ENCODE measurements at regions not wholly inside any gene's neighbourhood (a gene's known extent, or its start where the extent isn't known, plus 50 kb on each side); places are given as distances from the start of the nearest gene placed in this dataset.

- Histone ChIP-seq H2BK15ac (ENCODE audit: low read depth, low read length) (no peak overlapping the region), H3K4ac (ENCODE audit: low read depth, low read length) (no peak overlapping the region), H3K27ac (ENCODE audit: insufficient read length, low read depth, low read length) (no peak overlapping the region), H2BK120ac (ENCODE audit: low read depth, low read length, poor library complexity, severe bottlenecking) (no peak overlapping the region), H4K20me1 (ENCODE audit: control insufficient read depth, insufficient read depth, insufficient read length) (no peaks in the 10 kb centered on the region), H3K56ac (ENCODE audit: insufficient read length, low read depth, low read length) (no peak overlapping the region), H3K79me2 (ENCODE audit: insufficient read depth, low read length) (no peaks in the 10 kb centered on the region), H3K4me1 (ENCODE audit: insufficient read depth, low read length) (no peaks in the 10 kb centered on the region), H3K23ac (ENCODE audit: insufficient read length, low read depth, low read length) (no peak overlapping the region), H4K5ac (ENCODE audit: insufficient read length, low read depth, low read length) (no peak overlapping the region), H2AK5ac (ENCODE audit: insufficient read length, low read length) (no peak overlapping the region), H4K91ac (ENCODE audit: insufficient read length, low read depth, low read length) (no peak overlapping the region), H3K18ac (ENCODE audit: insufficient read length, low read depth, low read length) (no peak overlapping the region), H3K79me1 (ENCODE audit: insufficient read depth, low read depth, low read length, poor library complexity, severe bottlenecking) (no peaks in the 10 kb centered on the region), H3K23me2 (ENCODE audit: insufficient read length, low read depth, low read length, poor library complexity, severe bottlenecking) (no peaks in the 10 kb centered on the region), H2AFZ (ENCODE audit: low read length) (no peak overlapping the region), H2BK5ac (ENCODE audit: insufficient read length, low read length) (no peak overlapping the region), H2BK12ac (ENCODE audit: insufficient read length, low read depth, low read length) (no peak overlapping the region), H4K8ac (replicated peaks; ENCODE audit: insufficient read length, low read depth, low read length) (no peak overlapping the region), H3K27me3 (ENCODE audit: insufficient read depth, low read length) (no peaks in the 10 kb centered on the region), H2BK20ac (ENCODE audit: low read depth, low read length, poor library complexity, severe bottlenecking) (no peak overlapping the region), H3K14ac (ENCODE audit: insufficient read depth, low read length) (no peak overlapping the region), H3K9ac (ENCODE audit: extremely low read depth, insufficient read length, low read length) (no peak overlapping the region), H3K4me2 (ENCODE audit: insufficient read depth, insufficient read length, low read length) (no peak overlapping the region), H3K9me3 (ENCODE audit: control insufficient read depth, low read depth, low read length) (no peaks in the 10 kb centered on the region), H3T11ph (ENCODE audit: low read length) (no peak overlapping the region)
- H3K4me1 Mint-ChIP-seq, result no peaks in the 10 kb centered on the region
- no peak for DNase-seq
- no peak overlapping the region for H3K27ac Mint-ChIP-seq
- WGBS (ENCODE audit: extremely low coverage, insufficient read length, low lambda C conversion rate), result no CpG with 5 or more reads among the region's 2 CpGs
- no peaks in the 10 kb centered on the region; a peak in 1 of 5 replicates for H3K9me3 Mint-ChIP-seq
- H3K4me3 Mint-ChIP-seq, result no peak overlapping the region
- H3K27me3 Mint-ChIP-seq (ENCODE audit: low read depth), result no peaks in the 10 kb centered on the region
- peaks cover 0 to 5% (median 0%) of the 10 kb centered on the region in 3 experiments; a peak in 1 of 7 replicates for H3K36me3 Mint-ChIP-seq (ENCODE audit: insufficient read depth in 1 of 3, low read depth in 3 of 3)
- TF ChIP-seq CTCF (conservative IDR thresholded peaks at IDR 0.05), result no peak
Observed at GRCh38 chr11:96905143-96905542, 515.3 kb downstream of the JRKL start.
